ENCODE measurements at regions not wholly inside any gene's neighbourhood (a gene's known extent, or its start where the extent isn't known, plus 50 kb on each side); places are given as distances from the start of the nearest gene placed in this dataset.

GRCh38 chr9:93821307-93821703, 133.8 kb downstream of the BARX1 start:
- TF ChIP-seq CTCF (conservative IDR thresholded peaks at IDR 0.05 in 1 of 2, IDR thresholded peaks at IDR 0.05 in 1 of 2; ENCODE audit: extremely low read depth in 1 of 2, insufficient read depth in 1 of 2, low read depth in 1 of 2, low read length in 2 of 2) (no peak), EZH2 (IDR thresholded peaks at IDR 0.05; ENCODE audit: borderline replicate concordance, low read length) (no peak)
